BLaER1 treated with 17β-estradiol and CSF1 and Interleukin-3, amounts not matched to agents 10 nM and 100 nM (cell line): ENCODE measurements at regions not wholly inside any gene's neighbourhood (a gene's known extent, or its start where the extent isn't known, plus 50 kb on each side); places are given as distances from the start of the nearest gene placed in this dataset.

ENCODE experiments used
- H3K27ac ChIP-seq, 11 experiments: shearing (Covaris generic); formaldehyde crosslinking; 2 replicates each; pipeline ENCODE4 v1.8.1; 2022
- H3K27me3 ChIP-seq, 11 experiments: shearing (Covaris generic); formaldehyde crosslinking; 2 replicates each; pipeline ENCODE4 v1.8.1; 2022
- H3K36me3 ChIP-seq, 11 experiments: shearing (Covaris generic); formaldehyde crosslinking; 2 replicates each; pipeline ENCODE4 v1.8.1; 2022
- H3K4me1 ChIP-seq, 10 experiments: shearing (Covaris generic); formaldehyde crosslinking; 2 replicates each; pipeline ENCODE4 v1.8.1; 2022
- H3K4me2 ChIP-seq, 11 experiments: shearing (Covaris generic); formaldehyde crosslinking; 2 replicates each; pipeline ENCODE4 v1.8.1; 2022
- H3K4me3 ChIP-seq, 10 experiments: shearing (Covaris generic); formaldehyde crosslinking; 2 replicates each; pipeline ENCODE4 v1.8.1; 2022
- H3K9ac ChIP-seq, 11 experiments: shearing (Covaris generic); formaldehyde crosslinking; 2 replicates each; pipeline ENCODE4 v1.8.1; 2022
- H3K9me3 ChIP-seq, 11 experiments: shearing (Covaris generic); formaldehyde crosslinking; replicated peaks in 1 of 11; 2 replicates each; pipeline ENCODE4 v1.8.1; 2022
- H4K20me1 ChIP-seq, 11 experiments: shearing (Covaris generic); formaldehyde crosslinking; 2 replicates each; pipeline ENCODE4 v1.8.1; 2022
- Cebpa-rat ChIP-seq, 11 experiments: shearing (Covaris generic); IDR thresholded peaks; 2 replicates each; pipeline ENCODE4 v1.8.1; 2022

DNA sequence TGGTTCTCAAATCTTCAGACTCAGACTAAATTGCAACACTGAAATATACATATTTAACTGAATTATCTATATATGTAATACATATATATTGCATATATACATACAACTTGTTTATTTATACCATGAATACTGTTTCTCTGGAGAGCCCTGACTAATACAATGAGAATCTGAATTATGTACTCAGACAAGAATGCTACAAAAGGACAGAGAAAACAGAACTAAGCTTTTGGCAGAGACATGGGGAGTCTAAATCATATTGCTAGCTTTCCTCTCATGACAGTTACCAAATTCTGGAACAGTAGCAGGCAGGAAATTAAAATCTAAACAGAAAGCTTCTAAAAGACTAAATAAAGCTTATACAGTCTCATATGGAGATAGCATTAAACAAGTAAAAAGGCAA lies 142.4 kb upstream of the KCNMB2 start:
- H3K27me3 ChIP-seq = no peaks in the 10 kb centered on the region; a peak in 1 of 22 replicates
- peaks cover 0 to 6% (median 0%) of the 10 kb centered on the region in 11 experiments; a peak in 1 of 22 replicates for H3K9me3 ChIP-seq
- no peak for TF ChIP-seq Cebpa-rat (IDR thresholded peaks at IDR 0.05)
- H3K4me1 ChIP-seq = no peaks in the 10 kb centered on the region
- H3K9ac ChIP-seq = no peak overlapping the region
- no peaks in the 10 kb centered on the region for H3K36me3 ChIP-seq
- H3K4me3 ChIP-seq = no peak overlapping the region
- no peaks in the 10 kb centered on the region for H4K20me1 ChIP-seq
- H3K27ac ChIP-seq = no peak overlapping the region
- H3K4me2 ChIP-seq = no peak overlapping the region

DNA sequence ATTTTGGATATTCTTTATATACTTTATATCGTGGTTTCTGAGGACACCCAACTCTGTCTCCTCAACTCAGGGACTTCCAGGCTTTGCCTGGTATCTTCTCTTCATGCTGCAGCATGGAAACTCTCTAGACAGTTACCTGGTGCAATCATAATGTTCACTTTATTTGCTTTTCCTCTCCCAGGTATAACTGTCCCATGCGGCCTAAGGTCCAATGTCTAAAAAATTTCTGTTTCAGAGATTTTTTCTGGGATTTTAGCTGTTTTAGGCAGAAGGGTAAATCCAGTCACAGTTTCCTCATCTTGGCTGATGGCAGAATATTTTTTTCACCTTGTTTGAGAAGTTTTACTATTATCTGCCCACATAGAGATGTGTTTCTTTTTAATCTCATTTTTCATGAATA lies 139.9 kb upstream of the KCNMB2 start:
- Histone ChIP-seq H3K9ac (no peak overlapping the region), H3K27ac (no peak overlapping the region), H3K4me3 (no peak overlapping the region), H3K27me3 (no peaks in the 10 kb centered on the region; a peak in 1 of 22 replicates), H4K20me1 (no peaks in the 10 kb centered on the region), H3K4me1 (no peaks in the 10 kb centered on the region), H3K9me3 (peaks cover 0 to 9% (median 0%) of the 10 kb centered on the region in 11 experiments; a peak in 1 of 22 replicates), H3K36me3 (no peaks in the 10 kb centered on the region), H3K4me2 (no peak overlapping the region)
- no peak for TF ChIP-seq Cebpa-rat (IDR thresholded peaks at IDR 0.05)

DNA sequence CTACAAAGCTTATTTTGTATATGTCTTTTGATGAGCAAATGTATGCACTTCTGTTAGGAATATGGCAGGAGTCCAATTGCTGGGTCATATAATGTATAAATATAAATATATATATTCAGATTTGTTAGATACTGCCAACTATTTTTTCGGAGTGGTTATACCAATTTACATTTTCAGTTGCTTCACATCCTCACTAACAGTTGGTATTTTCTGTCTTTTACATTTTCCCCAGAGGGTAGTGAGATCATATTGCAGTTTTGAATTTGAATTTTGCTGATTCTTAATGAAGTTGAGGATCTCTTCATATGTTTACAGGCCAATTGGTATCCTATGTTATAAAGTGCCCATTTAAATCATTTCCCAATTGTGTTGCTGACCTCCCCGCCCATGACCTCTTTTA lies 139.0 kb upstream of the KCNMB2 start:
- H3K4me2 ChIP-seq = no peak overlapping the region
- no peak for TF ChIP-seq Cebpa-rat (IDR thresholded peaks at IDR 0.05)
- no peak overlapping the region for H3K4me3 ChIP-seq
- H3K9ac ChIP-seq = no peak overlapping the region
- H3K9me3 ChIP-seq = peaks cover 0 to 9% (median 0%) of the 10 kb centered on the region in 11 experiments; a peak in 1 of 22 replicates
- H3K36me3 ChIP-seq = no peaks in the 10 kb centered on the region
- no peaks in the 10 kb centered on the region for H3K27me3 ChIP-seq
- H3K4me1 ChIP-seq = no peaks in the 10 kb centered on the region
- no peak overlapping the region for H3K27ac ChIP-seq
- H4K20me1 ChIP-seq = no peaks in the 10 kb centered on the region

DNA sequence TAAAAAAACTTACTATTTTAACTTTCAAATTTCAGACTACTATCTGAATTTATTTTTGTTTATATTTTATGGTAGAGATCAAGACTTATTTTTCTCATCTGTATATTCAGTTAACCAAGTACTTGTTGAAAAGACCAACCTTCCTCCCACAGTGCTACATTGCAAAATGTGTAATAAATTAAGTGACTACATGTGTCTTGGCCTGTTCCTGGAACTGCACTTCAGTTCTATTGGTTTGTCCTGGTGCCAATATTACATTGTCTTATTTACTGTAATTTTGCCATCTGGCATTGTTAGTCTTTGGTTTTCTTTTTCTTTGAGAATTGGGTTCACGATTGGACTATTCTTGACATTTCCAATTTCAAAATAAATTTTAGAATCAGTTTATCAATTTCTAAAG lies 138.4 kb upstream of the KCNMB2 start:
- TF ChIP-seq Cebpa-rat (IDR thresholded peaks at IDR 0.05) = no peak
- no peak overlapping the region for H3K4me2 ChIP-seq
- H3K36me3 ChIP-seq = no peaks in the 10 kb centered on the region
- no peak overlapping the region for H3K9ac ChIP-seq
- no peaks in the 10 kb centered on the region for H4K20me1 ChIP-seq
- H3K4me1 ChIP-seq = no peaks in the 10 kb centered on the region
- no peak overlapping the region for H3K4me3 ChIP-seq
- no peaks in the 10 kb centered on the region for H3K27me3 ChIP-seq
- peaks cover 0 to 9% (median 0%) of the 10 kb centered on the region in 11 experiments; a peak in 1 of 22 replicates for H3K9me3 ChIP-seq
- no peak overlapping the region for H3K27ac ChIP-seq

DNA sequence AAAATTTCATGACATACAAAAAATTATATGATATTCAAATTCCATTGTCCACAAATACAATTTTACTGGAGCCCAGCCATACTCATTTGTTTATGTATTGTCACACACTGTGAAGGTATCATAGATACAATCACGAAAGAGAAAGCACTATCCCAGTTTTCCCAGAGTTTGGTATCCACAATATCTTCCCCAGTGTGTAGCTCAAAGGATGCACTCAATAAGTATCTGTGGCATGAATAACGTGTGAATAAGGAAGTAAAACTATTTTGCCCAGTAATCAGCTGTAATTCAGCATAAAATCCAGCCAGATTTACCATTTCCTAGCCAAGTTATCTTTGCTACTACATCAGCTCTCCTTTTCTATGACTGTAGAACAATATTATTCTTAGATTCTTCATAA lies 131.3 kb upstream of the KCNMB2 start:
- H3K4me2 ChIP-seq = no peak overlapping the region
- no peaks in the 10 kb centered on the region for H4K20me1 ChIP-seq
- H3K27me3 ChIP-seq = no peaks in the 10 kb centered on the region
- no peak overlapping the region for H3K4me3 ChIP-seq
- H3K9me3 ChIP-seq = 0 out of 22 replicates have a peak, but pooled peaks cover 0 to 3% (median 0%) of the 10 kb centered on the region in 11 experiments
- no peak overlapping the region for H3K27ac ChIP-seq
- peaks cover 0 to 3% (median 0%) of the 10 kb centered on the region in 10 experiments; a peak in 1 of 20 replicates for H3K4me1 ChIP-seq
- H3K36me3 ChIP-seq = no peaks in the 10 kb centered on the region
- no peak overlapping the region for H3K9ac ChIP-seq
- TF ChIP-seq Cebpa-rat (IDR thresholded peaks at IDR 0.05) = no peak

DNA sequence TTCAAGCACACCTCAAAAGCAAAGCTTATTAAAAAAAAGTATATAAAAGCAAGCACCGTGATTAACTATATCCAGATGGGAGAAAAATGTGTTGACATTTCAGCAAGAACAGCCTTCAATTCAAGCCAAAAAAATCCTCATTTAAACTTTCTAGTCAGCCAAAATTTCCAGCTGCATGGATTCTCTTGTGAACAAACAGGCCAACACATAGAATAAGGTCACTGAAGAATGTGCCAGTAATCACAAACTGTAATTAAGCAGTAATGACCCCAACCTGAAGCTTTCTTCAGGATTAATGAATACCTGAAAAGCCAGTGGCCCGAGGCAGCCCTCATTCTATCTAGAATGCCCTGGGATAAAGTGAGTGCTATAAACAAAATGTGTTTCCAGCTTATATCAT lies 130.7 kb upstream of the KCNMB2 start:
- no peak overlapping the region for H3K27ac ChIP-seq

DNA sequence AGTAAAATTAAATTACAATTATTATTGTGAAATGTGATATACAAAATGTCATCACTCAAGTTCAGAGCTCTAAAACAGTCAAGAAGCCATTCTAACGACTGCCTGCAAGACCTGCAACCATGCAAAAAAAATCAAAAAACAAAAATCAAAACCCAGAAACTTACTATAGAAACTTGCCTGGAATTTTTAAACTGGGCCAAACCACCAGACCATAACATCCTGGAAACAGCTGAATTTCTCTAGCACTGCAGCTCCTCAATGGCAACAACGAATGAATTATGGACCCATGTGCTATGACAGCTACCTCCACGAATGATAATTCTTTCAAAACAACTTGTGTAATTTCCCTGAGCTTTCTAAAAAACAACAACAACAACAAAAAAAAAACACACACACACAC lies 130.0 kb upstream of the KCNMB2 start:
- H4K20me1 ChIP-seq = no peaks in the 10 kb centered on the region
- no peak overlapping the region for H3K27ac ChIP-seq
- no peak overlapping the region; a peak in 1 of 22 replicates for H3K4me2 ChIP-seq
- no peaks in the 10 kb centered on the region for H3K9me3 ChIP-seq
- peaks cover 0 to 3% (median 0%) of the 10 kb centered on the region in 10 experiments; a peak in 1 of 20 replicates for H3K4me1 ChIP-seq
- no peaks in the 10 kb centered on the region for H3K36me3 ChIP-seq
- no peak overlapping the region for H3K4me3 ChIP-seq
- H3K9ac ChIP-seq = no peak overlapping the region
- no peak for TF ChIP-seq Cebpa-rat (IDR thresholded peaks at IDR 0.05)
- no peaks in the 10 kb centered on the region for H3K27me3 ChIP-seq

More for the DNA sequence above, 130.7 kb upstream of the KCNMB2 start:
- Histone ChIP-seq H3K9me3 (no peaks in the 10 kb centered on the region), H3K9ac (no peak overlapping the region), H3K27me3 (no peaks in the 10 kb centered on the region), H3K4me3 (no peak overlapping the region), H3K4me1 (peaks cover 0 to 3% (median 0%) of the 10 kb centered on the region in 10 experiments; a peak in 1 of 20 replicates), H3K36me3 (no peaks in the 10 kb centered on the region), H4K20me1 (no peaks in the 10 kb centered on the region), H3K4me2 (no peak overlapping the region)
- TF ChIP-seq Cebpa-rat (IDR thresholded peaks at IDR 0.05) = no peak

DNA sequence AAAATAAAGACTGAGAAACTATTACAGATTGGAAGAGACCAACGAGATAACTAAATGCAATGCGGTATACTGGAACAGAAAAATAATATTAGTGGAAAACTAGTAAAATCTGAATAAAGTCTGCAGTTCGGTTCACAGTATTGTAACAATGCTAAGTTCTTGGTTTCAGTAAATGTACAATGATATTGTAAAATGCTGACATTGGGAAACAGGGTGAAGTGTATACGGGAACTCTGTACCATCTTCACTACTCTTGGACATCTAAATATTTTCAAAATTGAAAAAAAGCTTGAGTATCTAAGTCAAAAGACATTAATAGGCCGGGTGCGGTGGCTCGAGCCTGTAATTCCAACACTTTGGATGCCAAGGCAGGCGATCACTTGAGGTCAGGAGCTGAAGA lies 120.9 kb upstream of the KCNMB2 start:
- H3K4me1 ChIP-seq = no peaks in the 10 kb centered on the region
- no peak overlapping the region for H3K4me2 ChIP-seq
- H3K27ac ChIP-seq = no peak overlapping the region
- no peaks in the 10 kb centered on the region for H4K20me1 ChIP-seq
- H3K36me3 ChIP-seq = no peaks in the 10 kb centered on the region
- no peaks in the 10 kb centered on the region for H3K9me3 ChIP-seq
- H3K4me3 ChIP-seq = no peak overlapping the region
- TF ChIP-seq Cebpa-rat (IDR thresholded peaks at IDR 0.05) = no peak
- no peak overlapping the region for H3K9ac ChIP-seq
- no peaks in the 10 kb centered on the region for H3K27me3 ChIP-seq

DNA sequence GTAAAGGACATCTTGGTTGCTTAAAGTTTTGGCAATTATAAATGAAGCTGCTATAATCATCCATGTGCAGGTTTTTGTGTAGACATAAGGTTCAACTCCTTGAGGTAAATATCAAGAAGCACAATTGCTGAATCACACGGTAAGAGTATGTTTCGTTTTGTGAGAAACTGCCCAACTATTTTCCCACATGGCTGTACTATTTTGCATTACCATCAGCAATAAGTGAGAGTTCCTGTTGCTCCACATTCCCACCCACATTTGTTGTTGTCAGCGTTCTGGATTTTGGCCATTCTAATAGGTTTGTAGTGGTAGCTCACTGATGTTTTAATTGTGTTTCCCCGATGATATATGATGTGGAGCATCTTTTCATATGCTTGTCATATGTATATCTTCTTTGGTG lies 118.5 kb upstream of the KCNMB2 start:
- no peak overlapping the region for H3K9ac ChIP-seq
- H3K9me3 ChIP-seq = no peaks in the 10 kb centered on the region
- no peaks in the 10 kb centered on the region for H3K27me3 ChIP-seq
- TF ChIP-seq Cebpa-rat (IDR thresholded peaks at IDR 0.05) = no peak
- no peak overlapping the region for H3K4me2 ChIP-seq
- H3K27ac ChIP-seq = no peak overlapping the region
- H4K20me1 ChIP-seq = no peaks in the 10 kb centered on the region
- no peaks in the 10 kb centered on the region for H3K4me1 ChIP-seq
- H3K36me3 ChIP-seq = no peaks in the 10 kb centered on the region
- no peak overlapping the region for H3K4me3 ChIP-seq

DNA sequence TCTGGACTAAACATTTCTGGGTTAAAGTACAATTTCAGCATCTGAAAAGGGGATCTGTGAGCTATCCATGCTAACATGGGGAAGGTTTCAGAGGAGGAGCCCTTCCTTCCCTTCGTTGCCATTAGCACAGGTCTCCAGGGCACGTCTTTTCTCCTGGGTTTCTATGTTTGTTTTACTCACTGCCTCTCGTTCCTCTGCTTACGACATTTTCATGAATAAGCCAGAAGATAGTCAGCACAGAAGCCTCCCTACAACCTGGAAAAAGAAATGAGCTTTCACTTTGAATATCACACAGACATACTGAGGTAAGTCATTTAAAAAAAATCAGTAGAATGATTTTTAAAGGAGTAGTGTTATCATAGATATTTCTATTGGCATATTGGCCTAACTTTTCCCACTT lies 117.2 kb upstream of the KCNMB2 start:
- Histone ChIP-seq H3K36me3 (no peaks in the 10 kb centered on the region), H3K4me2 (no peak overlapping the region), H3K27me3 (no peaks in the 10 kb centered on the region), H3K9ac (no peak overlapping the region), H3K4me3 (no peak overlapping the region), H3K9me3 (no peaks in the 10 kb centered on the region), H3K27ac (no peak overlapping the region), H3K4me1 (no peaks in the 10 kb centered on the region), H4K20me1 (no peaks in the 10 kb centered on the region)
- TF ChIP-seq Cebpa-rat (IDR thresholded peaks at IDR 0.05) = no peak
